ENCODE measurements at regions not wholly inside any gene's neighbourhood (a gene's known extent, or its start where the extent isn't known, plus 50 kb on each side); places are given as distances from the start of the nearest gene placed in this dataset.

- TF ChIP-seq CTCF (IDR thresholded peaks at IDR 0.05; ENCODE audit: extremely low read depth in 1 of 2, insufficient read depth in 1 of 2, low read depth in 1 of 2, low read length in 2 of 2) (no peak), POLR2A (IDR thresholded peaks at IDR 0.05; ENCODE audit: low read depth, low read length) (no peak), POLR2AphosphoS5 (IDR thresholded peaks at IDR 0.05; ENCODE audit: insufficient read depth, low read depth, low read length) (no peak), MAX (IDR thresholded peaks at IDR 0.05; ENCODE audit: insufficient read depth, insufficient read length) (no peak), JUN (IDR thresholded peaks at IDR 0.05; ENCODE audit: borderline replicate concordance, insufficient read depth, insufficient read length, low read depth) (no peak), EZH2 (IDR thresholded peaks at IDR 0.05; ENCODE audit: borderline replicate concordance, low read depth, low read length, severe bottlenecking) (no peak), MYC (IDR thresholded peaks at IDR 0.05; ENCODE audit: low read depth, low read length) (no peak)
These were observed 99.6 kb upstream of the PRR23E start for GRCh38 chr3:127093312-127093711.
